ENCODE measurements at regions not wholly inside any gene's neighbourhood (a gene's known extent, or its start where the extent isn't known, plus 50 kb on each side); places are given as distances from the start of the nearest gene placed in this dataset.

DNA sequence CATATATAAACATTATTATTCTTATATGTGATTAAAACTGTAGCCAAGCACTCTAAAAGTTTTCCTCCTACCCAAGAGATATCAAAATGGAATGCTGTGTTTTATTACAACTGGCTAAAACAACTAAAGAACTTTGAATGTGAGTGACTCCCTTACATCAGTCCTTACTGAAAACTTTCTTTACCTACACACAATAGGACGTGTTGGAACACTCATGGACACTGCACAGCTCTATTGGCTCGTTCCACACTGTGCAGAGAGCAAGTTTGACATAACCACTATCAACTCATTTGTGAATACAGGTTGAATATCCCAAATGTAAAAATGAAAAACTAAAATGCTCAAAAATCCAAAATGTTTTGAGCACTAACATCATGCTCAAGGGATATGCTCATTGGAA lies 650.6 kb downstream of the SLC4A3 start:
- no peak for TF ChIP-seq HOXA7 (CRISPR knock-in tag; IDR thresholded peaks at IDR 0.05; ENCODE audit: borderline replicate concordance)
- TF ChIP-seq, protein P1, sequence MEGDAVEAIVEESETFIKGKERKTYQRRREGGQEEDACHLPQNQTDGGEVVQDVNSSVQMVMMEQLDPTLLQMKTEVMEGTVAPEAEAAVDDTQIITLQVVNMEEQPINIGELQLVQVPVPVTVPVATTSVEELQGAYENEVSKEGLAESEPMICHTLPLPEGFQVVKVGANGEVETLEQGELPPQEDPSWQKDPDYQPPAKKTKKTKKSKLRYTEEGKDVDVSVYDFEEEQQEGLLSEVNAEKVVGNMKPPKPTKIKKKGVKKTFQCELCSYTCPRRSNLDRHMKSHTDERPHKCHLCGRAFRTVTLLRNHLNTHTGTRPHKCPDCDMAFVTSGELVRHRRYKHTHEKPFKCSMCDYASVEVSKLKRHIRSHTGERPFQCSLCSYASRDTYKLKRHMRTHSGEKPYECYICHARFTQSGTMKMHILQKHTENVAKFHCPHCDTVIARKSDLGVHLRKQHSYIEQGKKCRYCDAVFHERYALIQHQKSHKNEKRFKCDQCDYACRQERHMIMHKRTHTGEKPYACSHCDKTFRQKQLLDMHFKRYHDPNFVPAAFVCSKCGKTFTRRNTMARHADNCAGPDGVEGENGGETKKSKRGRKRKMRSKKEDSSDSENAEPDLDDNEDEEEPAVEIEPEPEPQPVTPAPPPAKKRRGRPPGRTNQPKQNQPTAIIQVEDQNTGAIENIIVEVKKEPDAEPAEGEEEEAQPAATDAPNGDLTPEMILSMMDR (tag by site-specific recombination; IDR thresholded peaks at IDR 0.05) = no peak
- no peak for TF ChIP-seq ZNF133 (tag by site-specific recombination; IDR thresholded peaks at IDR 0.05)
- TF ChIP-seq, protein P2, sequence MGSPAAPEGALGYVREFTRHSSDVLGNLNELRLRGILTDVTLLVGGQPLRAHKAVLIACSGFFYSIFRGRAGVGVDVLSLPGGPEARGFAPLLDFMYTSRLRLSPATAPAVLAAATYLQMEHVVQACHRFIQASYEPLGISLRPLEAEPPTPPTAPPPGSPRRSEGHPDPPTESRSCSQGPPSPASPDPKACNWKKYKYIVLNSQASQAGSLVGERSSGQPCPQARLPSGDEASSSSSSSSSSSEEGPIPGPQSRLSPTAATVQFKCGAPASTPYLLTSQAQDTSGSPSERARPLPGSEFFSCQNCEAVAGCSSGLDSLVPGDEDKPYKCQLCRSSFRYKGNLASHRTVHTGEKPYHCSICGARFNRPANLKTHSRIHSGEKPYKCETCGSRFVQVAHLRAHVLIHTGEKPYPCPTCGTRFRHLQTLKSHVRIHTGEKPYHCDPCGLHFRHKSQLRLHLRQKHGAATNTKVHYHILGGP (tag by site-specific recombination; IDR thresholded peaks at IDR 0.05) = no peak
- TF ChIP-seq ZBTB20 (tag by site-specific recombination; IDR thresholded peaks at IDR 0.05) = no peak
- TF ChIP-seq YY1 (tag by site-specific recombination; IDR thresholded peaks at IDR 0.05) = no peak
- TF ChIP-seq ZNF274 (IDR thresholded peaks at IDR 0.05; ENCODE audit: low read length) = no peak
- TF ChIP-seq ZNF274 (tag by site-specific recombination; IDR thresholded peaks at IDR 0.05; ENCODE audit: borderline replicate concordance) = no peak
- TF ChIP-seq ZNF112 (tag by site-specific recombination; IDR thresholded peaks at IDR 0.05) = no peak
- TF ChIP-seq, protein P3, sequence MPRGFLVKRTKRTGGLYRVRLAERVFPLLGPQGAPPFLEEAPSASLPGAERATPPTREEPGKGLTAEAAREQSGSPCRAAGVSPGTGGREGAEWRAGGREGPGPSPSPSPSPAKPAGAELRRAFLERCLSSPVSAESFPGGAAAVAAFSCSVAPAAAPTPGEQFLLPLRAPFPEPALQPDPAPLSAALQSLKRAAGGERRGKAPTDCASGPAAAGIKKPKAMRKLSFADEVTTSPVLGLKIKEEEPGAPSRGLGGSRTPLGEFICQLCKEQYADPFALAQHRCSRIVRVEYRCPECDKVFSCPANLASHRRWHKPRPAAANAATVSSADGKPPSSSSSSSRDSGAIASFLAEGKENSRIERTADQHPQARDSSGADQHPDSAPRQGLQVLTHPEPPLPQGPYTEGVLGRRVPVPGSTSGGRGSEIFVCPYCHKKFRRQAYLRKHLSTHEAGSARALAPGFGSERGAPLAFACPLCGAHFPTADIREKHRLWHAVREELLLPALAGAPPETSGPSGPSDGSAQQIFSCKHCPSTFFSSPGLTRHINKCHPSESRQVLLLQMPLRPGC (tag by site-specific recombination; IDR thresholded peaks at IDR 0.05) = no peak
- TF ChIP-seq SCRT1 (tag by site-specific recombination; IDR thresholded peaks at IDR 0.05; ENCODE audit: borderline replicate concordance) = no peak
